ENCODE measurements at regions not wholly inside any gene's neighbourhood (a gene's known extent, or its start where the extent isn't known, plus 50 kb on each side); places are given as distances from the start of the nearest gene placed in this dataset.

DNA sequence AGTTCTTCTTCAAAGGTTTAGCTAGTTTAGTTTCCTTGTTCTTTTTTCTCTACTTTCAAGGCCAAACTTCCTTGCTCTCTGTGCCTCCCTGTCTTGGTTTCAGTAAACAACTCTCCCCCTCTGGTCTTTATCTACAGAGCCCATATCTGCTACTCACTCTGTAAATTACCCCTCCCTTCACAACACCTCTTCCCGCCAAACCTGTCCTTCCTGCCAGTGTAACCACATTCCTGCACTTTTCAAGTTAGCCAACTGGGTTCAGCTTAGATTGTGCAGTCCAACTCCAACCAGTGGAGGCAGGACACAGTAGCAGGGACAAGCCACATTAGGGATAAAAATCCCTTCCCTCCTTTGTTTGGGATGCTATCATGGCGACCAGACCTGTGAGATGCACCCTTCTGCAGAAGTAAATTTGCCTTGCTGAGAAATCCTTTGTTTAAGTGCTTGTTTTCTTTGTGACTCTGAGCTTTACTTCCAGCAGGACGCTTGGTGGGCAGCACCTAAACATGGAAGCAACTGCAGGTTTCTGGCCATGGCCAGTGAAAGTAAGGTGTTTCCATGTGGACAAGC is 706.0 kb downstream of the KCNJ3 start (continued):
- TF ChIP-seq, protein P1, sequence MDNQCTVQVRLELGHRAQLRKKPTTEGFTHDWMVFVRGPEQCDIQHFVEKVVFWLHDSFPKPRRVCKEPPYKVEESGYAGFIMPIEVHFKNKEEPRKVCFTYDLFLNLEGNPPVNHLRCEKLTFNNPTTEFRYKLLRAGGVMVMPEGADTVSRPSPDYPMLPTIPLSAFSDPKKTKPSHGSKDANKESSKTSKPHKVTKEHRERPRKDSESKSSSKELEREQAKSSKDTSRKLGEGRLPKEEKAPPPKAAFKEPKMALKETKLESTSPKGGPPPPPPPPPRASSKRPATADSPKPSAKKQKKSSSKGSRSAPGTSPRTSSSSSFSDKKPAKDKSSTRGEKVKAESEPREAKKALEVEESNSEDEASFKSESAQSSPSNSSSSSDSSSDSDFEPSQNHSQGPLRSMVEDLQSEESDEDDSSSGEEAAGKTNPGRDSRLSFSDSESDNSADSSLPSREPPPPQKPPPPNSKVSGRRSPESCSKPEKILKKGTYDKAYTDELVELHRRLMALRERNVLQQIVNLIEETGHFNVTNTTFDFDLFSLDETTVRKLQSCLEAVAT (IDR thresholded peaks at IDR 0.05) = no peak
- TF ChIP-seq CBFA2T3 (IDR thresholded peaks at IDR 0.05) (no peak), ZNF217 (CRISPR knock-in tag; IDR thresholded peaks at IDR 0.05) (no peak), ZNF561 (CRISPR knock-in tag; conservative IDR thresholded peaks at IDR 0.05) (peak; percentile 66; the same call in 1 of the 2 replicates), SNRNP70 (optimal IDR thresholded peaks at IDR 0.05; ENCODE audit: low read depth, low read length) (no peak), PML (IDR thresholded peaks at IDR 0.05; ENCODE audit: low read length) (no peak), CBX3 (IDR thresholded peaks at IDR 0.05; ENCODE audit: borderline replicate concordance in 1 of 2, low read length in 2 of 2) (peak in 1 of 2 experiments; percentile 94; a peak in 2 of 3 replicates), POLR2AphosphoS5 (IDR thresholded peaks at IDR 0.05; ENCODE audit: control insufficient read depth, insufficient read depth, low read depth, low read length) (no peak), COPS2 (conservative IDR thresholded peaks at IDR 0.05) (no peak), ETV6 (IDR thresholded peaks at IDR 0.05; ENCODE audit: borderline replicate concordance in 1 of 2, low read depth in 2 of 2, low read length in 1 of 2) (no peak), ETV6 (CRISPR knock-in tag; IDR thresholded peaks at IDR 0.05; ENCODE audit: borderline replicate concordance) (no peak), ZNF57 (CRISPR knock-in tag; IDR thresholded peaks at IDR 0.05) (no peak), ZC3H8 (IDR thresholded peaks at IDR 0.05) (no peak), TAF1 (IDR thresholded peaks at IDR 0.05; ENCODE audit: control insufficient read depth, extremely low read depth, insufficient read depth, low read length, severe bottlenecking) (no peak), U2AF1 (optimal IDR thresholded peaks at IDR 0.05; ENCODE audit: low read depth, low read length) (no peak), TRIM28 (IDR thresholded peaks at IDR 0.05) (peak; percentile 88), KDM5B (IDR thresholded peaks at IDR 0.05; ENCODE audit: insufficient replicate concordance, low read depth, low read length) (no peak)
- TF ChIP-seq, protein P2, sequence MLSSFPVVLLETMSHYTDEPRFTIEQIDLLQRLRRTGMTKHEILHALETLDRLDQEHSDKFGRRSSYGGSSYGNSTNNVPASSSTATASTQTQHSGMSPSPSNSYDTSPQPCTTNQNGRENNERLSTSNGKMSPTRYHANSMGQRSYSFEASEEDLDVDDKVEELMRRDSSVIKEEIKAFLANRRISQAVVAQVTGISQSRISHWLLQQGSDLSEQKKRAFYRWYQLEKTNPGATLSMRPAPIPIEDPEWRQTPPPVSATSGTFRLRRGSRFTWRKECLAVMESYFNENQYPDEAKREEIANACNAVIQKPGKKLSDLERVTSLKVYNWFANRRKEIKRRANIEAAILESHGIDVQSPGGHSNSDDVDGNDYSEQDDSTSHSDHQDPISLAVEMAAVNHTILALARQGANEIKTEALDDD (IDR thresholded peaks at IDR 0.05) = no peak
- TF ChIP-seq, protein P3, sequence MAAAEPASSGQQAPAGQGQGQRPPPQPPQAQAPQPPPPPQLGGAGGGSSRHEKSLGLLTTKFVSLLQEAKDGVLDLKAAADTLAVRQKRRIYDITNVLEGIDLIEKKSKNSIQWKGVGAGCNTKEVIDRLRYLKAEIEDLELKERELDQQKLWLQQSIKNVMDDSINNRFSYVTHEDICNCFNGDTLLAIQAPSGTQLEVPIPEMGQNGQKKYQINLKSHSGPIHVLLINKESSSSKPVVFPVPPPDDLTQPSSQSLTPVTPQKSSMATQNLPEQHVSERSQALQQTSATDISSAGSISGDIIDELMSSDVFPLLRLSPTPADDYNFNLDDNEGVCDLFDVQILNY (CRISPR knock-in tag; IDR thresholded peaks at IDR 0.05) = no peak
- TF ChIP-seq, protein P4, sequence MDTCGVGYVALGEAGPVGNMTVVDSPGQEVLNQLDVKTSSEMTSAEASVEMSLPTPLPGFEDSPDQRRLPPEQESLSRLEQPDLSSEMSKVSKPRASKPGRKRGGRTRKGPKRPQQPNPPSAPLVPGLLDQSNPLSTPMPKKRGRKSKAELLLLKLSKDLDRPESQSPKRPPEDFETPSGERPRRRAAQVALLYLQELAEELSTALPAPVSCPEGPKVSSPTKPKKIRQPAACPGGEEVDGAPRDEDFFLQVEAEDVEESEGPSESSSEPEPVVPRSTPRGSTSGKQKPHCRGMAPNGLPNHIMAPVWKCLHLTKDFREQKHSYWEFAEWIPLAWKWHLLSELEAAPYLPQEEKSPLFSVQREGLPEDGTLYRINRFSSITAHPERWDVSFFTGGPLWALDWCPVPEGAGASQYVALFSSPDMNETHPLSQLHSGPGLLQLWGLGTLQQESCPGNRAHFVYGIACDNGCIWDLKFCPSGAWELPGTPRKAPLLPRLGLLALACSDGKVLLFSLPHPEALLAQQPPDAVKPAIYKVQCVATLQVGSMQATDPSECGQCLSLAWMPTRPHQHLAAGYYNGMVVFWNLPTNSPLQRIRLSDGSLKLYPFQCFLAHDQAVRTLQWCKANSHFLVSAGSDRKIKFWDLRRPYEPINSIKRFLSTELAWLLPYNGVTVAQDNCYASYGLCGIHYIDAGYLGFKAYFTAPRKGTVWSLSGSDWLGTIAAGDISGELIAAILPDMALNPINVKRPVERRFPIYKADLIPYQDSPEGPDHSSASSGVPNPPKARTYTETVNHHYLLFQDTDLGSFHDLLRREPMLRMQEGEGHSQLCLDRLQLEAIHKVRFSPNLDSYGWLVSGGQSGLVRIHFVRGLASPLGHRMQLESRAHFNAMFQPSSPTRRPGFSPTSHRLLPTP (IDR thresholded peaks at IDR 0.05; ENCODE audit: borderline replicate concordance, extremely low read depth, insufficient read length) = no peak

Measured in K562 (cell line).